Muscle layer of colon (tissue), 2 donors: ENCODE measurements at regions not wholly inside any gene's neighbourhood (a gene's known extent, or its start where the extent isn't known, plus 50 kb on each side); places are given as distances from the start of the nearest gene placed in this dataset.

Experiments used
- H3K27ac ChIP-seq: one replicate; pipeline ENCODE4 v1.7.0; 2013; ENCODE audit warnings: low read depth, mild to moderate bottlenecking, low read length, moderate library complexity
- H3K27me3 ChIP-seq, 2 donors: one replicate each; pipeline ENCODE4 v1.7.0; 2013; ENCODE audit warnings: low read length in 2 of 2, mild to moderate bottlenecking in 2 of 2; ENCODE audit not compliant: insufficient read depth in 2 of 2, control insufficient read depth in 1 of 2
- H3K36me3 ChIP-seq: one replicate; pipeline ENCODE4 v1.7.0; 2013; ENCODE audit warnings: mild to moderate bottlenecking, low read length; ENCODE audit not compliant: insufficient read depth
- H3K4me1 ChIP-seq: one replicate; pipeline ENCODE4 v1.7.0; 2013; ENCODE audit warnings: mild to moderate bottlenecking, low read length; ENCODE audit not compliant: insufficient read depth
- H3K4me3 ChIP-seq, 2 donors: one replicate each; pipeline ENCODE4 v1.7.0; 2013; ENCODE audit warnings: low read length in 2 of 2, low read depth in 1 of 2, mild to moderate bottlenecking in 1 of 2, moderate library complexity in 1 of 2
- H3K9ac ChIP-seq: one replicate; pipeline ENCODE4 v1.7.0; 2013; ENCODE audit warnings: low read length
- H3K9me3 ChIP-seq: one replicate; pipeline ENCODE4 v1.7.0; 2013; ENCODE audit warnings: mild to moderate bottlenecking, low read length
- donor health status: abdominal sarcoma.
- donor health status: Adenocarcinoma of cecum.

- H3K9ac ChIP-seq: no peak overlapping the region
- H3K4me1 ChIP-seq: peaks cover 50% of the 10 kb centered on the region
- no peaks in the 10 kb centered on the region for H3K36me3 ChIP-seq
- H3K9me3 ChIP-seq: no peaks in the 10 kb centered on the region
- no peak overlapping the region for H3K4me3 ChIP-seq
- no peaks in the 10 kb centered on the region for H3K27me3 ChIP-seq
- H3K27ac ChIP-seq: no peak overlapping the region
These were observed 100.9 kb upstream of the PTPRM start for GRCh38 chr18:7466190-7466589.

GRCh38 chr18:7467708-7468466 is 99.2 kb upstream of the PTPRM start:
- H3K9me3 ChIP-seq: no peaks in the 10 kb centered on the region
- no peak overlapping the region for H3K4me3 ChIP-seq
- peaks cover 39% of the 10 kb centered on the region for H3K4me1 ChIP-seq
- H3K27me3 ChIP-seq: no peaks in the 10 kb centered on the region
- no peak overlapping the region for H3K9ac ChIP-seq
- no peak overlapping the region for H3K27ac ChIP-seq
- no peaks in the 10 kb centered on the region for H3K36me3 ChIP-seq

- H3K36me3 ChIP-seq: no peaks in the 10 kb centered on the region
- H3K9me3 ChIP-seq: no peaks in the 10 kb centered on the region
- H3K9ac ChIP-seq: no peak overlapping the region
- H3K27ac ChIP-seq: no peak overlapping the region
- peaks cover 23% of the 10 kb centered on the region for H3K4me1 ChIP-seq
- no peak overlapping the region for H3K4me3 ChIP-seq
- no peaks in the 10 kb centered on the region for H3K27me3 ChIP-seq
These were observed 97.0 kb upstream of the PTPRM start for GRCh38 chr18:7470101-7470500.

- H3K4me1 ChIP-seq: peaks cover 20% of the 10 kb centered on the region
- H3K36me3 ChIP-seq: no peaks in the 10 kb centered on the region
- no peaks in the 10 kb centered on the region for H3K27me3 ChIP-seq
- no peak overlapping the region for H3K27ac ChIP-seq
- H3K9me3 ChIP-seq: no peaks in the 10 kb centered on the region
- no peak overlapping the region for H3K9ac ChIP-seq
- H3K4me3 ChIP-seq: no peak overlapping the region
These were observed 96.6 kb upstream of the PTPRM start for GRCh38 chr18:7470503-7470902.

- Histone ChIP-seq H3K27ac (no peak overlapping the region), H3K4me1 (no peaks in the 10 kb centered on the region), H3K27me3 (no peaks in the 10 kb centered on the region), H3K9ac (no peak overlapping the region), H3K4me3 (no peak overlapping the region), H3K36me3 (no peaks in the 10 kb centered on the region), H3K9me3 (no peaks in the 10 kb centered on the region)
These were observed 90.7 kb upstream of the PTPRM start for GRCh38 chr18:7476386-7476785.

- H3K9ac ChIP-seq: no peak overlapping the region
- H3K4me1 ChIP-seq: peaks cover 21% of the 10 kb centered on the region
- no peaks in the 10 kb centered on the region for H3K9me3 ChIP-seq
- H3K36me3 ChIP-seq: no peaks in the 10 kb centered on the region
- no peak overlapping the region for H3K27ac ChIP-seq
- no peaks in the 10 kb centered on the region for H3K27me3 ChIP-seq
- no peak overlapping the region for H3K4me3 ChIP-seq
These were observed 87.4 kb upstream of the PTPRM start for GRCh38 chr18:7479756-7480155.

GRCh38 chr18:7480879-7481278 is 86.2 kb upstream of the PTPRM start:
- Histone ChIP-seq H3K36me3 (no peaks in the 10 kb centered on the region), H3K27ac (no peak overlapping the region), H3K27me3 (no peaks in the 10 kb centered on the region), H3K4me3 (no peak overlapping the region), H3K9me3 (no peaks in the 10 kb centered on the region), H3K4me1 (peaks cover 25% of the 10 kb centered on the region), H3K9ac (no peak overlapping the region)

- Histone ChIP-seq H3K36me3 (no peaks in the 10 kb centered on the region), H3K9me3 (no peaks in the 10 kb centered on the region), H3K4me3 (no peak overlapping the region), H3K4me1 (peaks cover 25% of the 10 kb centered on the region), H3K9ac (no peak overlapping the region), H3K27ac (no peak overlapping the region), H3K27me3 (no peaks in the 10 kb centered on the region)
These were observed 84.8 kb upstream of the PTPRM start for GRCh38 chr18:7482342-7482741.

GRCh38 chr18:7485616-7486015 is 81.5 kb upstream of the PTPRM start:
- Histone ChIP-seq H3K4me3 (no peak overlapping the region), H3K4me1 (peaks cover 25% of the 10 kb centered on the region), H3K9me3 (no peaks in the 10 kb centered on the region), H3K27ac (peak overlapping the region; percentile 53), H3K27me3 (no peaks in the 10 kb centered on the region), H3K9ac (no peak overlapping the region), H3K36me3 (no peaks in the 10 kb centered on the region)

GRCh38 chr18:7488571-7488970 is 78.5 kb upstream of the PTPRM start:
- peaks cover 16% of the 10 kb centered on the region for H3K4me1 ChIP-seq
- no peaks in the 10 kb centered on the region for H3K9me3 ChIP-seq
- no peaks in the 10 kb centered on the region for H3K27me3 ChIP-seq
- H3K36me3 ChIP-seq: no peaks in the 10 kb centered on the region
- H3K9ac ChIP-seq: no peak overlapping the region
- H3K4me3 ChIP-seq: no peak overlapping the region
- H3K27ac ChIP-seq: no peak overlapping the region

- H3K27me3 ChIP-seq: no peaks in the 10 kb centered on the region
- H3K9ac ChIP-seq: no peak overlapping the region
- H3K9me3 ChIP-seq: no peaks in the 10 kb centered on the region
- H3K4me3 ChIP-seq: no peak overlapping the region
- no peaks in the 10 kb centered on the region for H3K36me3 ChIP-seq
- H3K27ac ChIP-seq: no peak overlapping the region
- peaks cover under 1% of the 10 kb centered on the region for H3K4me1 ChIP-seq
These were observed 77.0 kb upstream of the PTPRM start for GRCh38 chr18:7490104-7490503.

GRCh38 chr18:7492385-7492784 is 74.7 kb upstream of the PTPRM start:
- Histone ChIP-seq H3K27ac (no peak overlapping the region), H3K4me1 (no peaks in the 10 kb centered on the region), H3K36me3 (no peaks in the 10 kb centered on the region), H3K9ac (no peak overlapping the region), H3K27me3 (no peaks in the 10 kb centered on the region), H3K9me3 (no peaks in the 10 kb centered on the region), H3K4me3 (no peak overlapping the region)
